ENCODE measurements at regions not wholly inside any gene's neighbourhood (a gene's known extent, or its start where the extent isn't known, plus 50 kb on each side); places are given as distances from the start of the nearest gene placed in this dataset.
A peak's percentile ranks its signal among the peaks of the same experiment; 100 is the strongest.

DNA sequence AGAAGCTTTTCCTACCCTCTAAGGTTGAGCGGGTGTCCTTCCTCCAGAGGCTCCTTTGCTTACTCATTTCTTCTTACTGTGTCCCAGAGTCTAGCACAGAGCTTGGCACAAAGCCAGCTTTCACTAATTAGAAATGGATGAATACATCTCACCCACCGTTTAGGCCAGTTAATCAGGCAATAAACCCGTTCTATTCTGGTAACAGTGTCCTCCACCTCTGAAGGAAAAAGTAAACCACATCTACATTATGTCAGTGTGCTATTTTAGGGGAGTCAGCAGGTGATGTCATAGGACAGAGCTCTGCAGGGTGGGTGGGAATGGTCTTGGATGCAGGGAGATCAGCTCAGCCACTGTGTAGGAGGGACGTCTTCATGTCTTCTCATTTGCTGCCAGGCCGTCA is 109.2 kb downstream of the OSTF1 start:
- TF ChIP-seq, protein P1, sequence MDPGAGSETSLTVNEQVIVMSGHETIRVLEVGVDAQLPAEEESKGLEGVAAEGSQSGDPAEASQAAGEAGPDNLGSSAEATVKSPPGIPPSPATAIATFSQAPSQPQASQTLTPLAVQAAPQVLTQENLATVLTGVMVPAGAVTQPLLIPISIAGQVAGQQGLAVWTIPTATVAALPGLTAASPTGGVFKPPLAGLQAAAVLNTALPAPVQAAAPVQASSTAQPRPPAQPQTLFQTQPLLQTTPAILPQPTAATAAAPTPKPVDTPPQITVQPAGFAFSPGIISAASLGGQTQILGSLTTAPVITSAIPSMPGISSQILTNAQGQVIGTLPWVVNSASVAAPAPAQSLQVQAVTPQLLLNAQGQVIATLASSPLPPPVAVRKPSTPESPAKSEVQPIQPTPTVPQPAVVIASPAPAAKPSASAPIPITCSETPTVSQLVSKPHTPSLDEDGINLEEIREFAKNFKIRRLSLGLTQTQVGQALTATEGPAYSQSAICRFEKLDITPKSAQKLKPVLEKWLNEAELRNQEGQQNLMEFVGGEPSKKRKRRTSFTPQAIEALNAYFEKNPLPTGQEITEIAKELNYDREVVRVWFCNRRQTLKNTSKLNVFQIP (CRISPR knock-in tag; IDR thresholded peaks at IDR 0.05; ENCODE audit: borderline replicate concordance, low read depth): no peak
- no peak for TF ChIP-seq ZC3H10 (CRISPR knock-in tag; IDR thresholded peaks at IDR 0.05)
- no peak for TF ChIP-seq ISL1 (CRISPR knock-in tag; IDR thresholded peaks at IDR 0.05)
- no peak for TF ChIP-seq BACH2 (CRISPR knock-in tag; IDR thresholded peaks at IDR 0.05; ENCODE audit: borderline replicate concordance)
- TF ChIP-seq ESRRG (CRISPR knock-in tag; IDR thresholded peaks at IDR 0.05): no peak
- no peak for TF ChIP-seq ZFP30 (CRISPR knock-in tag; IDR thresholded peaks at IDR 0.05)
- no peak for TF ChIP-seq ARNTL (CRISPR knock-in tag; IDR thresholded peaks at IDR 0.05; ENCODE audit: borderline replicate concordance, low read depth)
- no peak for TF ChIP-seq SNAI2 (CRISPR knock-in tag; IDR thresholded peaks at IDR 0.05)
- TF ChIP-seq, protein P2, sequence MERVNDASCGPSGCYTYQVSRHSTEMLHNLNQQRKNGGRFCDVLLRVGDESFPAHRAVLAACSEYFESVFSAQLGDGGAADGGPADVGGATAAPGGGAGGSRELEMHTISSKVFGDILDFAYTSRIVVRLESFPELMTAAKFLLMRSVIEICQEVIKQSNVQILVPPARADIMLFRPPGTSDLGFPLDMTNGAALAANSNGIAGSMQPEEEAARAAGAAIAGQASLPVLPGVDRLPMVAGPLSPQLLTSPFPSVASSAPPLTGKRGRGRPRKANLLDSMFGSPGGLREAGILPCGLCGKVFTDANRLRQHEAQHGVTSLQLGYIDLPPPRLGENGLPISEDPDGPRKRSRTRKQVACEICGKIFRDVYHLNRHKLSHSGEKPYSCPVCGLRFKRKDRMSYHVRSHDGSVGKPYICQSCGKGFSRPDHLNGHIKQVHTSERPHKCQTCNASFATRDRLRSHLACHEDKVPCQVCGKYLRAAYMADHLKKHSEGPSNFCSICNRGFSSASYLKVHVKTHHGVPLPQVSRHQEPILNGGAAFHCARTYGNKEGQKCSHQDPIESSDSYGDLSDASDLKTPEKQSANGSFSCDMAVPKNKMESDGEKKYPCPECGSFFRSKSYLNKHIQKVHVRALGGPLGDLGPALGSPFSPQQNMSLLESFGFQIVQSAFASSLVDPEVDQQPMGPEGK (CRISPR knock-in tag; IDR thresholded peaks at IDR 0.05; ENCODE audit: borderline replicate concordance): no peak
- TF ChIP-seq CREB5 (CRISPR knock-in tag; IDR thresholded peaks at IDR 0.05; ENCODE audit: low read depth): no peak
- TF ChIP-seq ZNF8 (CRISPR knock-in tag; IDR thresholded peaks at IDR 0.05): no peak
- TF ChIP-seq TOX (CRISPR knock-in tag; IDR thresholded peaks at IDR 0.05; ENCODE audit: borderline replicate concordance): no peak
- TF ChIP-seq OSR1 (CRISPR knock-in tag; IDR thresholded peaks at IDR 0.05): no peak
- no peak for TF ChIP-seq CSDC2 (CRISPR knock-in tag; IDR thresholded peaks at IDR 0.05)
- TF ChIP-seq ZNF70 (CRISPR knock-in tag; IDR thresholded peaks at IDR 0.05): no peak
- TF ChIP-seq GLIS3 (CRISPR knock-in tag; IDR thresholded peaks at IDR 0.05): no peak
- TF ChIP-seq, protein P3, sequence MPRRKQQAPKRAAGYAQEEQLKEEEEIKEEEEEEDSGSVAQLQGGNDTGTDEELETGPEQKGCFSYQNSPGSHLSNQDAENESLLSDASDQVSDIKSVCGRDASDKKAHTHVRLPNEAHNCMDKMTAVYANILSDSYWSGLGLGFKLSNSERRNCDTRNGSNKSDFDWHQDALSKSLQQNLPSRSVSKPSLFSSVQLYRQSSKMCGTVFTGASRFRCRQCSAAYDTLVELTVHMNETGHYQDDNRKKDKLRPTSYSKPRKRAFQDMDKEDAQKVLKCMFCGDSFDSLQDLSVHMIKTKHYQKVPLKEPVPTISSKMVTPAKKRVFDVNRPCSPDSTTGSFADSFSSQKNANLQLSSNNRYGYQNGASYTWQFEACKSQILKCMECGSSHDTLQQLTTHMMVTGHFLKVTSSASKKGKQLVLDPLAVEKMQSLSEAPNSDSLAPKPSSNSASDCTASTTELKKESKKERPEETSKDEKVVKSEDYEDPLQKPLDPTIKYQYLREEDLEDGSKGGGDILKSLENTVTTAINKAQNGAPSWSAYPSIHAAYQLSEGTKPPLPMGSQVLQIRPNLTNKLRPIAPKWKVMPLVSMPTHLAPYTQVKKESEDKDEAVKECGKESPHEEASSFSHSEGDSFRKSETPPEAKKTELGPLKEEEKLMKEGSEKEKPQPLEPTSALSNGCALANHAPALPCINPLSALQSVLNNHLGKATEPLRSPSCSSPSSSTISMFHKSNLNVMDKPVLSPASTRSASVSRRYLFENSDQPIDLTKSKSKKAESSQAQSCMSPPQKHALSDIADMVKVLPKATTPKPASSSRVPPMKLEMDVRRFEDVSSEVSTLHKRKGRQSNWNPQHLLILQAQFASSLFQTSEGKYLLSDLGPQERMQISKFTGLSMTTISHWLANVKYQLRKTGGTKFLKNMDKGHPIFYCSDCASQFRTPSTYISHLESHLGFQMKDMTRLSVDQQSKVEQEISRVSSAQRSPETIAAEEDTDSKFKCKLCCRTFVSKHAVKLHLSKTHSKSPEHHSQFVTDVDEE (CRISPR knock-in tag; IDR thresholded peaks at IDR 0.05): no peak
- TF ChIP-seq ZNF565 (CRISPR knock-in tag; conservative IDR thresholded peaks at IDR 0.05; ENCODE audit: low read depth): no peak
- ATAC-seq: no peak

GRCh38 chr9:75198436-75198835 is 110.1 kb downstream of the OSTF1 start:
- peak; percentile 35; the same call in 2 of the 3 replicates for ATAC-seq
- no peak for TF ChIP-seq ZC3H10 (CRISPR knock-in tag; IDR thresholded peaks at IDR 0.05)
- no peak for TF ChIP-seq TCF4 (CRISPR knock-in tag; IDR thresholded peaks at IDR 0.05; ENCODE audit: borderline replicate concordance)

- TF ChIP-seq CSDC2 (CRISPR knock-in tag; IDR thresholded peaks at IDR 0.05): no peak
- TF ChIP-seq ZFP30 (CRISPR knock-in tag; IDR thresholded peaks at IDR 0.05): no peak
- no peak for TF ChIP-seq ZNF70 (CRISPR knock-in tag; IDR thresholded peaks at IDR 0.05)
- no peak for TF ChIP-seq TCF4 (CRISPR knock-in tag; IDR thresholded peaks at IDR 0.05; ENCODE audit: borderline replicate concordance)
- TF ChIP-seq GLIS3 (CRISPR knock-in tag; IDR thresholded peaks at IDR 0.05): no peak
- TF ChIP-seq CREB5 (CRISPR knock-in tag; IDR thresholded peaks at IDR 0.05; ENCODE audit: low read depth): no peak
- TF ChIP-seq ZC3H10 (CRISPR knock-in tag; IDR thresholded peaks at IDR 0.05): no peak
- no peak for TF ChIP-seq OSR1 (CRISPR knock-in tag; IDR thresholded peaks at IDR 0.05)
- no peak for TF ChIP-seq BACH2 (CRISPR knock-in tag; IDR thresholded peaks at IDR 0.05; ENCODE audit: borderline replicate concordance)
- TF ChIP-seq, protein P4, sequence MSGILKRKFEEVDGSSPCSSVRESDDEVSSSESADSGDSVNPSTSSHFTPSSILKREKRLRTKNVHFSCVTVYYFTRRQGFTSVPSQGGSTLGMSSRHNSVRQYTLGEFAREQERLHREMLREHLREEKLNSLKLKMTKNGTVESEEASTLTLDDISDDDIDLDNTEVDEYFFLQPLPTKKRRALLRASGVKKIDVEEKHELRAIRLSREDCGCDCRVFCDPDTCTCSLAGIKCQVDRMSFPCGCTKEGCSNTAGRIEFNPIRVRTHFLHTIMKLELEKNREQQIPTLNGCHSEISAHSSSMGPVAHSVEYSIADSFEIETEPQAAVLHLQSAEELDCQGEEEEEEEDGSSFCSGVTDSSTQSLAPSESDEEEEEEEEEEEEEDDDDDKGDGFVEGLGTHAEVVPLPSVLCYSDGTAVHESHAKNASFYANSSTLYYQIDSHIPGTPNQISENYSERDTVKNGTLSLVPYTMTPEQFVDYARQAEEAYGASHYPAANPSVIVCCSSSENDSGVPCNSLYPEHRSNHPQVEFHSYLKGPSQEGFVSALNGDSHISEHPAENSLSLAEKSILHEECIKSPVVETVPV (CRISPR knock-in tag; IDR thresholded peaks at IDR 0.05): no peak
- TF ChIP-seq ZNF565 (CRISPR knock-in tag; conservative IDR thresholded peaks at IDR 0.05; ENCODE audit: low read depth): no peak
- no peak for TF ChIP-seq SNAI2 (CRISPR knock-in tag; IDR thresholded peaks at IDR 0.05)
- TF ChIP-seq, protein P2 (CRISPR knock-in tag; IDR thresholded peaks at IDR 0.05; ENCODE audit: borderline replicate concordance): no peak
- TF ChIP-seq, protein P1 (CRISPR knock-in tag; IDR thresholded peaks at IDR 0.05; ENCODE audit: borderline replicate concordance, low read depth): no peak
- no peak for TF ChIP-seq TOX (CRISPR knock-in tag; IDR thresholded peaks at IDR 0.05; ENCODE audit: borderline replicate concordance)
- 0 out of 3 replicates have a peak, but pooled peaks have one; percentile 40 for ATAC-seq
These were observed 112.7 kb downstream of the OSTF1 start for GRCh38 chr9:75200892-75201470.

Data from SK-N-SH treated with all-trans-retinoic acid at 6 μM for 48 hours (cell line).